SK-N-SH (cell line): ENCODE measurements at regions not wholly inside any gene's neighbourhood (a gene's known extent, or its start where the extent isn't known, plus 50 kb on each side); places are given as distances from the start of the nearest gene placed in this dataset.

ENCODE experiments used
- CTCF ChIA-PET: fragments of 300-600, 350-600 bp; formaldehyde crosslinking; extraction: SDS; loops from one replicate; lab custom pipeline; 2021; lab: Yijun Ruan, JAX
- POLR2A ChIA-PET: fragments of 350-600 bp; sonication (Branson Sonifier 250); formaldehyde crosslinking; extraction: SDS; loops from one replicate; lab custom pipeline; 2020; ENCODE audit warnings: antibody characterized with exemption, inconsistent platforms; lab: Yijun Ruan, JAX
- DNase-seq: peaks from one replicate; pipeline ENCODE4 v3.0.0; 2012
- H2AFZ ChIP-seq: fragments of 200-600 bp; sonication (generic); 2 replicates; pipeline ENCODE4 v1.8.1; 2016; ENCODE audit warnings: antibody characterized with exemption, mild to moderate bottlenecking, low read depth
- H3F3A ChIP-seq: fragments of 200-600 bp; sonication (generic); replicated peaks from 2 replicates; pipeline ENCODE3; 2016; ENCODE audit warnings: antibody characterized with exemption, mild to moderate bottlenecking; ENCODE audit not compliant: insufficient read depth
- H3K27ac ChIP-seq, 2 experiments: fragments of 200-500 bp in 1 of 2; fragments of 200-600 bp in 1 of 2; sonication (Bioruptor generic) in 1 of 2; sonication (generic), shearing (Covaris generic) in 1 of 2; 2 replicates each; pipeline versions ENCODE4 v1.5.1 to v1.6.1; 2014 to 2016; ENCODE audit warnings: low read depth in 2 of 2, inconsistent platforms in 1 of 2, low read length in 1 of 2, mild to moderate bottlenecking in 1 of 2, mixed read lengths in 1 of 2
- H3K27me3 ChIP-seq: fragments of 200-600 bp; sonication (generic), shearing (Covaris generic); 2 replicates; pipeline ENCODE4 v1.6.1; 2016; ENCODE audit warnings: mixed run types; ENCODE audit not compliant: insufficient read depth
- H3K36me3 ChIP-seq, 2 experiments: fragments of 200-500 bp in 1 of 2; fragments of 200-600 bp in 1 of 2; sonication (Bioruptor generic) in 1 of 2; sonication (generic) in 1 of 2; replicated peaks in 1 of 2; 2 replicates each; pipeline versions ENCODE3 to v1.5.1; 2014 to 2016; ENCODE audit warnings: low read length in 1 of 2, mild to moderate bottlenecking in 1 of 2; ENCODE audit not compliant: insufficient read depth in 2 of 2, control insufficient read depth in 1 of 2
- H3K4me1 ChIP-seq, 2 experiments: fragments of 200-500 bp in 1 of 2; fragments of 200-600 bp in 1 of 2; sonication (Bioruptor generic) in 1 of 2; sonication (generic), shearing (Covaris generic) in 1 of 2; 2 replicates each; pipeline versions ENCODE4 v1.5.1 to v1.6.1; 2014 to 2016; ENCODE audit warnings: low read depth in 1 of 2, low read length in 1 of 2, mixed run types in 1 of 2; ENCODE audit not compliant: insufficient read depth in 2 of 2, control insufficient read depth in 1 of 2
- H3K4me2 ChIP-seq: fragments of 200-600 bp; sonication (generic), shearing (Covaris generic); 2 replicates; pipeline ENCODE4 v1.6.1; 2017; ENCODE audit warnings: mixed run types
- H3K4me3 ChIP-seq, 2 experiments: fragments of 200-500 bp in 1 of 2; fragments of 200-600 bp in 1 of 2; sonication (Bioruptor generic) in 1 of 2; sonication (generic), shearing (Covaris generic) in 1 of 2; 2 replicates each; pipeline versions ENCODE4 v1.5.1 to v1.8.1; 2014 to 2016; ENCODE audit warnings: low read depth in 2 of 2, inconsistent platforms in 1 of 2, low read length in 1 of 2, mild to moderate bottlenecking in 1 of 2, mixed read lengths in 1 of 2, moderate library complexity in 1 of 2
- H3K79me2 ChIP-seq: fragments of 200-600 bp; sonication (generic); 2 replicates; pipeline ENCODE4 v1.8.1; 2017; ENCODE audit warnings: mild to moderate bottlenecking; ENCODE audit not compliant: insufficient read depth
- H3K9ac ChIP-seq: fragments of 200-600 bp; sonication (generic); 2 replicates; pipeline ENCODE4 v1.6.1; 2017; ENCODE audit warnings: mixed run types
- H3K9me2 ChIP-seq: fragments of 200-600 bp; sonication (generic); 2 replicates; pipeline ENCODE4 v1.6.1; 2017; ENCODE audit warnings: mixed run types
- H3K9me3 ChIP-seq: fragments of 200-600 bp; sonication (generic); 2 replicates; pipeline ENCODE4 v1.6.1; 2017; ENCODE audit warnings: mixed run types, mild to moderate bottlenecking, moderate library complexity
- H4K20me1 ChIP-seq: fragments of 200-600 bp; sonication (generic); 2 replicates; pipeline ENCODE4 v1.6.1; 2017; ENCODE audit warnings: mild to moderate bottlenecking, mixed run types; ENCODE audit not compliant: insufficient read depth
- CHD2 ChIP-seq: fragments of 150-350 bp; IDR thresholded peaks from 2 replicates; pipeline ENCODE4 v1.6.1; 2018; ENCODE audit warnings: low read length; ENCODE audit not compliant: partially characterized antibody
- EP300 ChIP-seq, 2 experiments: IDR thresholded peaks; 2 replicates each; pipeline versions ENCODE4 v1.4.0 to v1.6.1; 2012; ENCODE audit warnings: borderline replicate concordance in 1 of 2, low read depth in 1 of 2, low read length in 1 of 2
- EZH2phosphoT487 ChIP-seq: fragments of 200-600 bp; sonication (generic); IDR thresholded peaks from 2 replicates; pipeline ENCODE4 v1.6.1; 2017; ENCODE audit warnings: low read depth, mixed run types, mild to moderate bottlenecking, antibody characterized with exemption, moderate library complexity, borderline replicate concordance
- FOSL2 ChIP-seq: IDR thresholded peaks from 2 replicates; pipeline ENCODE4 v1.4.0; 2012; ENCODE audit warnings: low read depth, mild to moderate bottlenecking, moderate library complexity, borderline replicate concordance
- FOXJ3 ChIP-seq: sonication (generic); formaldehyde crosslinking; IDR thresholded peaks from 2 replicates; pipeline ENCODE4 v1.5.1; 2020; ENCODE audit warnings: mild to moderate bottlenecking, missing genetic modification reagents
- GABPA ChIP-seq: IDR thresholded peaks from 2 replicates; pipeline ENCODE4 v1.4.0; 2012; ENCODE audit warnings: low read depth, mild to moderate bottlenecking
- JUND ChIP-seq: IDR thresholded peaks from 2 replicates; pipeline ENCODE4 v1.4.0; 2012
- MEF2A ChIP-seq: IDR thresholded peaks from 2 replicates; pipeline ENCODE4 v1.4.0; 2012; ENCODE audit warnings: low read depth, borderline replicate concordance
- MXI1 ChIP-seq: IDR thresholded peaks from 2 replicates; pipeline ENCODE4 v1.6.1; 2012; ENCODE audit warnings: mild to moderate bottlenecking, low read depth, low read length, improper control_type of control experiment
- NRF1 ChIP-seq: IDR thresholded peaks from 2 replicates; pipeline ENCODE4 v1.6.1; 2012; ENCODE audit warnings: low read depth, mild to moderate bottlenecking, low read length
- POLR2AphosphoS5 ChIP-seq: IDR thresholded peaks from 2 replicates; pipeline ENCODE4 v1.6.1; 2012; ENCODE audit warnings: low read depth, low read length
- RAD21 ChIP-seq: IDR thresholded peaks from 2 replicates; pipeline ENCODE4 v1.6.1; 2012; ENCODE audit warnings: mild to moderate bottlenecking, low read length
- RCOR1 ChIP-seq: fragments of 150-350 bp; IDR thresholded peaks from 2 replicates; pipeline ENCODE4 v1.6.1; 2017; ENCODE audit warnings: antibody characterized with exemption, low read length
- RFX5 ChIP-seq: IDR thresholded peaks from 2 replicates; pipeline ENCODE4 v1.6.1; 2012; ENCODE audit warnings: mild to moderate bottlenecking, improper control_type of control experiment, low read length
- RXRA ChIP-seq: IDR thresholded peaks from 2 replicates; pipeline ENCODE4 v1.4.0; 2012; ENCODE audit warnings: low read depth, mild to moderate bottlenecking, borderline replicate concordance
- SIN3A ChIP-seq: IDR thresholded peaks from 2 replicates; pipeline ENCODE4 v1.6.1; 2012; ENCODE audit warnings: low read depth, mild to moderate bottlenecking, low read length, moderate library complexity, borderline replicate concordance
- TCF12 ChIP-seq: IDR thresholded peaks from 2 replicates; pipeline ENCODE4 v1.4.0; 2012
- YY1 ChIP-seq: IDR thresholded peaks from 2 replicates; pipeline ENCODE4 v1.4.0; 2012; ENCODE audit warnings: low read depth, mild to moderate bottlenecking
- WGBS: methylation state at CpG from one replicate; pipeline ENCODE4 v1.1.6; 2017; ENCODE audit warnings: low lambda C conversion rate; 5-methylcytosine and 5-hydroxymethylcytosine counted together
- TF ChIP-seq, protein P1 (sequence below): IDR thresholded peaks from 2 replicates; pipeline ENCODE4 v1.4.0; 2012; ENCODE audit warnings: low read depth, borderline replicate concordance
- TF ChIP-seq, protein P2 (sequence below): IDR thresholded peaks from 2 replicates; pipeline ENCODE4 v1.4.0; 2012; ENCODE audit warnings: low read depth
- TF ChIP-seq, protein P3 (sequence below): IDR thresholded peaks from 2 replicates; pipeline ENCODE4; 2012
- TF ChIP-seq, protein P4 (sequence below): fragments of 200-600 bp; sonication (generic); IDR thresholded peaks from 2 replicates; pipeline ENCODE4 v1.6.1; 2017; ENCODE audit warnings: antibody characterized with exemption, mild to moderate bottlenecking, moderate library complexity
- TF ChIP-seq, protein P5 (sequence below): IDR thresholded peaks from 2 replicates; pipeline ENCODE4 v1.4.0; 2012; ENCODE audit warnings: low read depth, borderline replicate concordance

DNA sequence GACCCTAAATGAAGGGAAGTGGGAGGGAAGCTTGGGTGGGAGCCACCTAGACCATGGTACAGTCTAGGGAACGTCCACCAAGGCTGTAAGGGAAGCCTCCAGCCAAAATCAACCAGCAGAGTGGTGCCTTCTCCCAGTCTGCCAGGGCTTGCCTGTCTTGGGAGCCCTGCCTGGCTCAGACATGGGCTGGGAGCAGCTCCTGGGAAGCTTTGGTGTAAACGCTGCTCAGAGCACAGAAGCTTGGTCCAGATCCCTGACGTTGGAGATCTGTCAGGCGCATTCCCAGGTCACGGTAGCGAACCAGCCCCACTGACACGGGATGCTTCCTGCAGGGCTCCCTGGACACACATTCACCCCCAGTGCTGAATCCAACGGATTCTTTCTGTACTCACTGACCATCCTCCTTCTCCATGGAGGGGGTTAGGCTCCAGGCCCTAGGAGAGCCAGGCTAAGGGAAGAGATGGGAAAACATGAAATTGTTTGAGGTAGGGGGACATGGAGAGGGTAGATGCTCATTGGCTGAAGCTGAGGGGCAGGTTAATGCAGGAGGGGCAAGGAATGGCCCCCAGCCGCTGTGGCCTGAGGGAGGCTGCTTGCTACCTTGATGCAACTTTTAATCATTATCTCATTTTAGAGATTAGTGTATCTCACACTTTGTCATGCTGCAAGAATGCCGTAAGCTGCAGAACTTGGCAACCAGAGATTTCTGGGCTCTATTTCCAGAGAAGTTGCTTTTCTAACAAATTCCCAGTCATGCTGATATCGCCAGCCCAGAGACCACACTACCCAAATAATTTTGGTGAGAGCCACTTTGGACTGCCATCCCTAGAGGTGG, 195.8 kb downstream of the UQCRFS1 start:
- Histone ChIP-seq H3K36me3 (no peaks in the 10 kb centered on the region), H2AFZ (no peak overlapping the region), H3F3A (no peaks in the 10 kb centered on the region), H3K9me2 (no peaks in the 10 kb centered on the region), H4K20me1 (no peaks in the 10 kb centered on the region), H3K27me3 (peaks cover 69% of the 10 kb centered on the region), H3K27ac (no peak overlapping the region), H3K4me2 (no peak overlapping the region), H3K9me3 (no peaks in the 10 kb centered on the region), H3K9ac (no peak overlapping the region), H3K4me1 (no peaks in the 10 kb centered on the region), H3K79me2 (no peaks in the 10 kb centered on the region), H3K4me3 (no peak overlapping the region)
- ChIA-PET CTCF (no interaction called here), POLR2A (no interaction called here)
- DNase-seq, result no peak
- 10% methylated on average over 7 of the region's 11 CpGs for WGBS
- no peak for TF ChIP-seq MXI1
- TF ChIP-seq MEF2A, result no peak
- no peak for TF ChIP-seq JUND
- no peak for TF ChIP-seq RCOR1
- no peak for TF ChIP-seq EP300 (IDR thresholded peaks at IDR 0.05; ENCODE audit: borderline replicate concordance in 1 of 2, low read depth in 1 of 2, low read length in 1 of 2)
- no peak for TF ChIP-seq RAD21
- TF ChIP-seq SIN3A, result no peak
- TF ChIP-seq GABPA, result no peak
- TF ChIP-seq RFX5, result no peak
- TF ChIP-seq EZH2phosphoT487, result no peak
- no peak for TF ChIP-seq TCF12
- TF ChIP-seq, protein P1, sequence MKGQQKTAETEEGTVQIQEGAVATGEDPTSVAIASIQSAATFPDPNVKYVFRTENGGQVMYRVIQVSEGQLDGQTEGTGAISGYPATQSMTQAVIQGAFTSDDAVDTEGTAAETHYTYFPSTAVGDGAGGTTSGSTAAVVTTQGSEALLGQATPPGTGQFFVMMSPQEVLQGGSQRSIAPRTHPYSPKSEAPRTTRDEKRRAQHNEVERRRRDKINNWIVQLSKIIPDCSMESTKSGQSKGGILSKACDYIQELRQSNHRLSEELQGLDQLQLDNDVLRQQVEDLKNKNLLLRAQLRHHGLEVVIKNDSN, result no peak
- no peak for TF ChIP-seq RXRA
- TF ChIP-seq POLR2AphosphoS5, result no peak
- no peak for TF ChIP-seq NRF1
- TF ChIP-seq FOSL2, result no peak
- TF ChIP-seq, protein P2, sequence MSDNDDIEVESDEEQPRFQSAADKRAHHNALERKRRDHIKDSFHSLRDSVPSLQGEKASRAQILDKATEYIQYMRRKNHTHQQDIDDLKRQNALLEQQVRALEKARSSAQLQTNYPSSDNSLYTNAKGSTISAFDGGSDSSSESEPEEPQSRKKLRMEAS, result no peak
- TF ChIP-seq CHD2, result no peak
- no peak for TF ChIP-seq FOXJ3 (CRISPR knock-in tag)

DNA sequence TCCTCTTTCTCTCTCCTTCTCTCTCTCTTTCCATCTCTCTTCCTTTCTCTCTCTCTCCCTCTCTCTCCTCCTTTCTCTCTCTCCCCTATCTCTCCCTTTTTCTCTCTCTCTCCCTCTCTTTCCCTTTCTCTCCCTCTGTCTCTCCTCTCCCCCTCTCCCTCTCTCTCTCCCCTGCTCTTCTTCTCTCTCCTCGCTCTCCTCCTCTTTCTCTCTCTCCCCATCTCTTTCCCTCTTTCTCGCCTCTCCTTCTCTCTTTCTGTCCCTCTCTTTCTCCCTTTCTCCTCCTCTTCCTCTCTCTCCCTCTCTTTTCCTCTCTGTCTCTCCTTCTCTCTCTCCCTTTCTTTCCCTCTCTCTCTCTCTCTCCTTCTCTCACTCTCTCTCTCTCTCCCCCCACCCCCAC, 196.6 kb downstream of the UQCRFS1 start:
- POLR2A ChIA-PET, result no interaction called here
- no peaks in the 10 kb centered on the region for H3K36me3 ChIP-seq
- 1% methylated on average over 2 of the region's 2 CpGs for WGBS
- no peak for TF ChIP-seq FOSL2
- TF ChIP-seq, protein P3, sequence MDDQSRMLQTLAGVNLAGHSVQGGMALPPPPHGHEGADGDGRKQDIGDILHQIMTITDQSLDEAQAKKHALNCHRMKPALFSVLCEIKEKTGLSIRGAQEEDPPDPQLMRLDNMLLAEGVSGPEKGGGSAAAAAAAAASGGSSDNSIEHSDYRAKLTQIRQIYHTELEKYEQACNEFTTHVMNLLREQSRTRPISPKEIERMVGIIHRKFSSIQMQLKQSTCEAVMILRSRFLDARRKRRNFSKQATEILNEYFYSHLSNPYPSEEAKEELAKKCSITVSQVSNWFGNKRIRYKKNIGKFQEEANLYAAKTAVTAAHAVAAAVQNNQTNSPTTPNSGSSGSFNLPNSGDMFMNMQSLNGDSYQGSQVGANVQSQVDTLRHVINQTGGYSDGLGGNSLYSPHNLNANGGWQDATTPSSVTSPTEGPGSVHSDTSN, result no peak
- no peak for TF ChIP-seq MEF2A
- TF ChIP-seq, protein P4, sequence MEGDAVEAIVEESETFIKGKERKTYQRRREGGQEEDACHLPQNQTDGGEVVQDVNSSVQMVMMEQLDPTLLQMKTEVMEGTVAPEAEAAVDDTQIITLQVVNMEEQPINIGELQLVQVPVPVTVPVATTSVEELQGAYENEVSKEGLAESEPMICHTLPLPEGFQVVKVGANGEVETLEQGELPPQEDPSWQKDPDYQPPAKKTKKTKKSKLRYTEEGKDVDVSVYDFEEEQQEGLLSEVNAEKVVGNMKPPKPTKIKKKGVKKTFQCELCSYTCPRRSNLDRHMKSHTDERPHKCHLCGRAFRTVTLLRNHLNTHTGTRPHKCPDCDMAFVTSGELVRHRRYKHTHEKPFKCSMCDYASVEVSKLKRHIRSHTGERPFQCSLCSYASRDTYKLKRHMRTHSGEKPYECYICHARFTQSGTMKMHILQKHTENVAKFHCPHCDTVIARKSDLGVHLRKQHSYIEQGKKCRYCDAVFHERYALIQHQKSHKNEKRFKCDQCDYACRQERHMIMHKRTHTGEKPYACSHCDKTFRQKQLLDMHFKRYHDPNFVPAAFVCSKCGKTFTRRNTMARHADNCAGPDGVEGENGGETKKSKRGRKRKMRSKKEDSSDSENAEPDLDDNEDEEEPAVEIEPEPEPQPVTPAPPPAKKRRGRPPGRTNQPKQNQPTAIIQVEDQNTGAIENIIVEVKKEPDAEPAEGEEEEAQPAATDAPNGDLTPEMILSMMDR, result no peak
- no peak for TF ChIP-seq MXI1
- no peak for TF ChIP-seq YY1
- TF ChIP-seq JUND, result no peak
- TF ChIP-seq RFX5, result no peak
- no peak for TF ChIP-seq POLR2AphosphoS5
- no peak for TF ChIP-seq FOXJ3 (CRISPR knock-in tag)
- TF ChIP-seq, protein P5, sequence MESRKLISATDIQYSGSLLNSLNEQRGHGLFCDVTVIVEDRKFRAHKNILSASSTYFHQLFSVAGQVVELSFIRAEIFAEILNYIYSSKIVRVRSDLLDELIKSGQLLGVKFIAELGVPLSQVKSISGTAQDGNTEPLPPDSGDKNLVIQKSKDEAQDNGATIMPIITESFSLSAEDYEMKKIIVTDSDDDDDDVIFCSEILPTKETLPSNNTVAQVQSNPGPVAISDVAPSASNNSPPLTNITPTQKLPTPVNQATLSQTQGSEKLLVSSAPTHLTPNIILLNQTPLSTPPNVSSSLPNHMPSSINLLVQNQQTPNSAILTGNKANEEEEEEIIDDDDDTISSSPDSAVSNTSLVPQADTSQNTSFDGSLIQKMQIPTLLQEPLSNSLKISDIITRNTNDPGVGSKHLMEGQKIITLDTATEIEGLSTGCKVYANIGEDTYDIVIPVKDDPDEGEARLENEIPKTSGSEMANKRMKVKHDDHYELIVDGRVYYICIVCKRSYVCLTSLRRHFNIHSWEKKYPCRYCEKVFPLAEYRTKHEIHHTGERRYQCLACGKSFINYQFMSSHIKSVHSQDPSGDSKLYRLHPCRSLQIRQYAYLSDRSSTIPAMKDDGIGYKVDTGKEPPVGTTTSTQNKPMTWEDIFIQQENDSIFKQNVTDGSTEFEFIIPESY, result no peak
- TF ChIP-seq SIN3A, result no peak

More for the DNA sequence above, 196.6 kb downstream of the UQCRFS1 start:
- no peaks in the 10 kb centered on the region for H4K20me1 ChIP-seq
- H3K4me3 ChIP-seq, result no peak overlapping the region
- no peak overlapping the region for H2AFZ ChIP-seq
- CTCF ChIA-PET, result no interaction called here
- H3K9me2 ChIP-seq, result no peaks in the 10 kb centered on the region
- no peak overlapping the region for H3K27ac ChIP-seq
- no peak overlapping the region for H3K4me2 ChIP-seq
- no peaks in the 10 kb centered on the region for H3K9me3 ChIP-seq
- no peaks in the 10 kb centered on the region for H3K4me1 ChIP-seq
- H3F3A ChIP-seq, result no peaks in the 10 kb centered on the region
- no peak overlapping the region for H3K9ac ChIP-seq
- no peaks in the 10 kb centered on the region for H3K79me2 ChIP-seq
- peaks cover 61% of the 10 kb centered on the region for H3K27me3 ChIP-seq
- DNase-seq, result no peak
